NCI-H345 treated with DMSO at 0.1 percent for 48 hours (cell line): ENCODE measurements at regions not wholly inside any gene's neighbourhood (a gene's known extent, or its start where the extent isn't known, plus 50 kb on each side); places are given as distances from the start of the nearest gene placed in this dataset.

Experiments
- DNase-seq: peaks from one replicate; lab custom pipeline; 2025; ENCODE audit not compliant: unreplicated experiment; lab: John Stamatoyannopoulos, UW

DNA sequence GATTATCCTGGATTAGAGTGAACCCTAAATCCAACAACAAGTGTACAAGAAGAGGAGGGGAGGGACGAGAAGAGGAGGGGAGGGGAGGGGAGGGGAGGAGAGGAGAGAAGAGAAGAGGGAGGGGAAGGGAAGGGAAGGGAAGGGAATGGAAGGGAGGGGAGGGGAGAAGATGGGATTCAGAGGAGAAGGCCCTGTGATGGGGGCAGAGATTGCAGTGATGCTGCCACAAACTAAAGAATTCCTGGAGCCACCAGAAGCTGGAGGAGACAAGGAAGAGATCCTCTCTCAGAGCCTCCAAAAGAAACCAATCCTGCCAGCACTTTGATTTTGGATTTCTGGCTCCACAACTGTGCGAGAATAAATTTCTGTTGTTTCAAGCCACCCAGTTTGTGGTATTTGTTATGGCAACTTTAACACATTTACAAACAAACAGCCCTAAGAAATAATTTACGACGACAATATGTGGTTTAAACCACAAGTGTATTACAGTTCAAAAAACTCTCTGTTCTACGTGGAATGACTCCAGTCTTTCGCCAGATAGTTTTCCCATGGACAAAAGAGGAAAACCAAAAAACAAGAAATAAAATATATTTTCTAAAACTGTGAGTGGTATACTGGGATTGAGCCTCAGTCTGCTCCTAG is 235.4 kb downstream of the HDGFL1 start:
- no peak for DNase-seq

DNA sequence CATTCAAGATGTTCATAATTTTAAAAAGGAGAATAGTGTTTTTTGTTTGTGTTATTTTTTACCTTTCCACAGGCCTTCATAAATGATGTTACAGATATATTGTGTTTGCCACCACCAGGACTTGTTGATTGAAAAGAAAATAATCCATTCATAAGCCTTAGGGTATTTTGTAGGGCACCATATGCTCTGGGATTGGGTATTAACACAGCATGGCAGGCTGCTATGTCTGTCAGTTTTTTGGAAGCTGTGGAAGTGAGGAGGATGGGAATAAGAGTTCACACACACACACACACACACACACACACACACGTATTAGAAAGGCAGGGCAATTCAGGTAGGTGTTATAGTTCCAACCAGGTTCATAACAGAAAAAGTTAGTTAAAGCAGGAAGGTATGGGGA is 237.9 kb downstream of the HDGFL1 start:
- no peak for DNase-seq

DNA sequence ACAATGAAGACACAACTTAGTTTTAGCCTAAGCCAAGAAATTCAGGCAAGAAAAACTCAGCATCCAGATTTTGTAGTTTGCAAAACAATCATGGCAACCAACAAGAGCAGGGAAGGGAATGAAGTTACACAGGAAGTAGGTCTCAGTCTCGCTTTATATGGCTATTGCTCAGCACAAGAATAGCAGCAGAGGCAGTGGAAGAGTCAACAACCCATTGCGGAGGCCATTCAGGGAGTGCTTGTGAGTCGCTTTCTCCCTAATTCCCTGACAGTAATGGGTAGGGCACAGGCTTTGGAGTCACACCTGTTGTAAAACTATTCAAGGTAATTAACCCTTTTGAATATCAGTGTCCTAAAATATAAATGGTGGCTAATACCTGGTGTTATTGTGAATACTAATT is 238.5 kb downstream of the HDGFL1 start:
- DNase-seq, result no peak

DNA sequence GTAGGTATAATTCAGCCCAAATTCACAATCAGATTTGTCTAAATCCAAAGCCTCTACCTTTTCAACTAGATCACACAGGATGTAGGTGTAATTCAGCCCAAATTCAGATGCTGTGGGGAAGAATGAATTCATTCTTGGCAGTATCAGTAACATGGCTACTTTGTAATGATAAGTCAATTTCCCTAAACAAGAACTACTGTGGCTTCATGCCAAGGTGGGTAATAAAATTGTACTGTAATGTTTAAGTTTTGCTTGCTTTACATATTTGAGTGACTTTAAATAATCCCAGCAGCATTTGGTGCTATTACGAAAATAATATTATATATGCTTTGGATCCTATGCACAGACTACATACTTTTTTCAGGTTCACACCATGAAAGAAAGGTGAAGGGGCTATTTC is 239.1 kb downstream of the HDGFL1 start:
- DNase-seq, result no peak

DNA sequence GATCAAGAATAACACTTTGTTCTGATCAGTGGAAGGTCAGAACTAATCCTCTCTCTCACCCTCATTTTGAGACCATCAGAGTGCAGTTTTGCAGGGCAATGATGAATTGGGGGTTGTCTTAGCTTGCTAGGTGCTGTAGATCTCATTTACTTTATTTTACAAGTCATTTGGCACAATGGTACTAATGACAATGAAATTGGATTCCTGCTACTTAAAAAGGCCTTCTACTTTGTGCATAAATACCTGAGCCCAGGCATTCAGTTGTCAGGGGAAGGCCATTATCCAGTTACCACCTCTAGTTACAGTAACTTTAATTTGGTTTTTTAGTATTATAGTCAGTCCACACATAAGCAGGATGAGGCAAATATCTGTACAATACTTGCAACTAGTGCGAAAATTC is 240.0 kb downstream of the HDGFL1 start:
- no peak for DNase-seq

DNA sequence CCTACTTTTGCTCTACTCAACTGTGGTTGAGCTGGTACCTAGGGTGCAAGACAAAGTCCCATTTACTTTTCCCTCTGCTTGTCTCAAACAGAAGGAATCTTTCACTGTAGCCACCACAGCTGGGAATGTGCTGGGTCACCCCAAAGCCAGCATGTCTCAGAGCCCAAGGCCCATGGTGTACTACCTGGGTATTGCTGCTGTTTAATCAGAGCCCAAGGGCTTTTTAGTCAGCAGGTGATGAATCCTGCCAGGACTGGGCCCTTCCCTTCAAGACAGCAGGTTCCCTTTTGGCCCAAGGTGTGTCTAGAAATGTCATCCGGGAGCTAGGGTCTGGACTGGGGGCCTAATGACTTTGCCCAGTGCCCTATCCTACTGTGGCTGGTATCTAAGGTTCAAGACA is 249.8 kb downstream of the HDGFL1 start:
- no peak for DNase-seq

DNA sequence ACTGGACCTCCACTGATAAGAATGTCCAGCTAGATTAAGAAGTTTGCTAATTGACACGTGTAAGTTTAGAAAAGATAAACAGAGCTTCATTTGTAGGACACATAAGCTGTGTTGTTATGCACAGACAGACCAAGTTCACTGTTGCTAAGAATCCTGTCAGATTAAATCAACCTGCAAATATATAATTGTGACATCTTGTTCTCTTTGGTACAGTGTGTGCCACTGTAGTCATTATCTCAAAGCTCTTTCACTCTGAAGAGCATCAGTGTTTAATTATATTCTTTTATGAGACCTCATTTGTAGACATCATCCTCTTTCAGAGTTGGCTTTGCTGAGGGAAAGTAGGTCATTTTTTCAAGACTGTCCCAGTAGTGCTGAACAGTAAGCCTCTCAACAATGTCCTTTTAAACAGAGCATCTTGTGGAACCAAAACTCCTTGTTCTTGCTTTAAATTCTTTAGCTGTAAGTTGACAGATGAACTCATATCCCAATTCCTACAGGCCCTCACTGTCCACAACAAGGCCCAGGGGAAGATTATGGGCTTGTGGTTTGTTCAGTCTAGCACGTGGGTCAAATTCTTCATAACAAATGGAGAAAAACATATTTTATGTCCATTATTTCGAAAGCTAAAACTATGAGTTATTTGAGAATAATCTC is 252.4 kb downstream of the HDGFL1 start:
- no peak for DNase-seq

DNA sequence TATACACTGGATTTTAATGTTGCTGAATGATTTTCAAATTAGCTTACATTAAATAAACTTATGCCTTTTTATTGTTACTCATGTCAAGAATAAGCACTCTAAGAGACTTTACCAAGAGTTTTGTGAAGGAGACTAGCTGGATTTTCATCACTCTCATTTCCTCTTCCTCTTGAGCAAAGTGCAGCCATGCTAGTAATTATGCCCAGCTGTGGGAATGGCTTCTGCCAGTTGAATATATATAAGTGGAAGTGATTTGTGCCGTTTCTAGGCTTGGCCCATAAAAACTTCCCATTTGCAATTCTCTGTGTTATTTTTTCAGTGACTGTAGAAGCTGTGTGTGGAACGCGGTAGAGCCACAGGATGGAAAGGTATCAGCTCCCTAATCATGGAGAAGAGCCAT is 255.8 kb downstream of the HDGFL1 start:
- DNase-seq, result no peak

DNA sequence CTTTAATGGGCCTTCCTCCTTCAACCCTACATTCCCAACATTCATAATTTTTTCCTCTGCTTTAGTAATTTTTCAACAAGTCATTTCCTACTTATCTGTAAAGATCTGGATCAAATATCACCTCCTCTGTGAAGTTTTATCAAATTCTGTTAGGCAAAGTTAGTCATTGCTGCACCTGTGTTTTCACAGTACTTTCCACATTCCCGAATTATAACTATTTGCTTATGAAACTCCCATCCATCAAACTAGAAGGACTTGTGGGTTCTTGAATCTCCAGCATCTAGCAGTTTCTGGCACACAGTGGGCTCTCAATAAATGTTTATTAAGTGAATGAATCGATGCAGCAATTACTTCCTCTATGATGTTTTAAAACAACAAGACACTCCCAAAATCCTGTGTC is 257.6 kb downstream of the HDGFL1 start:
- DNase-seq, result no peak

DNA sequence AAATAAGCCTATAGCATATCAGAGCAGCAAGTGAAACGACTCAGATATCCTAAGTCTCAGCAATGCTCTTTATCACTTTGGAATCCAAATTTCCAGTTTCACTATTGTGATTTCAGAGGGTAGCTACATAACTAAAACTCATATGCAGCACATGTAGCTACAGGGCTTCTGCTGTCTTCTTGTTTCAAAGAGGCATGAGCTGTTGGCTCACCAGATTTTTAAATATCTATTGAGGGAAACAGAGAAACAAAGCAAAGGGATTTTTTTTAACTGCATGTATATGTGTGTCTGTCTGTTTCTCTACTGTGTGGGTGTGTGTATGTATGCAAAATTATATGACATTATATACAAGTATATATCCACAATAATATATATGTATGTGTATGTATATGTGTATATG is 258.4 kb downstream of the HDGFL1 start:
- DNase-seq, result no peak

DNA sequence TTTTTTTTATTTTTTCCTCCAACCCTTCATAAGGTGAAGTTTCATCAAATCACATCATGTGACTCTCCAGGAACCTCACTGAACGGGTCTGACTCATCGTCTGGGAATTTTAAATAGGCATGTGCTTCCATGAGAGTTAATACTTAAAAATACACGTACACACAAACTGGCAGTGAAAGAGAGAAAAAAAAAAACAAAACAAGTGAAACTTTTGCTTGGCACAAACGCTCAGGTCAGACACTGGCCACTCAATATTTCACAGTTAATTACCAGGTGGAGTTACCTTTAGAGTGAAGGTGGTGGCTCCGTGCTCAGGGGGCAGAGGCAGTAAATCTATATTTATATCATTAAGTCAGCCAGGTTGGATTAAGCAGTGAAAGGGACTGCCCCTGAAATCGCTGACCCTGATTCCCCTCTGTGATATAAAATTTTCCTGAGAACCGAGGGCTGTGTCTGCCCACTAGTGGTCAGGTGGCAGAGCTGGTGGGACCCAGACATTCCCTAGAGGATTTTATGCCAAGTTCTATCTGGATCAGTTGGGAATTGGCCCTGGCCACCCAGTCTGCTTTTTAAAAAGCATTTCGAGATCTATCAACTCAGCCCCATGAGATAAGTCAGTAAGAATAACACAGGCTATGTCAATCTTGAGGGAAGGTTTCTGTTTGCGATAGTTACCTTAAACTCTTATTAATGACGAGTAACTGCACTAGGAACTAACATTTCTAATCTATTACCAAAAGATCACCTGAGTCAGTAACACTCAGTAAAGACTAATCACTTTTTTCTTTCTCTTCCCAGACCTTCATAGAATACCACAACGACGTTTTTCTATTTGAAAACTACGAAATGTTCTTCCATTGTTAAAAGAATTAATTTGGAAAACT is 259.1 kb downstream of the HDGFL1 start:
- peak; percentile 6 for DNase-seq

DNA sequence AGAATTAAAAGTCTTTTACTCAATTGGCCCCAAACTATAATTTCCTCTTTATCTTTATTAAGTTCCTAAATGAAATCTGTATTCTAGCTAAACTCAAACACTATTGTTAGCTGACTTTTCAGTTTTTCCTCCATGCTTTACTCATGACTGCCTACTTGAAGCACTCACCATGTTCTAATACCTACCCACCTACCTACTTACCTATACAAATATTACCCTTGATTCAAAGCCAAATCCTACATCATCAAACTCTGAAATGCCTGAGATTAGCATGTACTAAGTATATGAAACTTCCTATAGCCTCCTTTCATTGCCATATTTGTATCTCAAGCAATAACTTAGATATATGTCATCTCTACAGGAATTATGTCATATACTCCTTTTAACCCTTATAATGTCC is 259.7 kb downstream of the HDGFL1 start:
- no peak for DNase-seq

DNA sequence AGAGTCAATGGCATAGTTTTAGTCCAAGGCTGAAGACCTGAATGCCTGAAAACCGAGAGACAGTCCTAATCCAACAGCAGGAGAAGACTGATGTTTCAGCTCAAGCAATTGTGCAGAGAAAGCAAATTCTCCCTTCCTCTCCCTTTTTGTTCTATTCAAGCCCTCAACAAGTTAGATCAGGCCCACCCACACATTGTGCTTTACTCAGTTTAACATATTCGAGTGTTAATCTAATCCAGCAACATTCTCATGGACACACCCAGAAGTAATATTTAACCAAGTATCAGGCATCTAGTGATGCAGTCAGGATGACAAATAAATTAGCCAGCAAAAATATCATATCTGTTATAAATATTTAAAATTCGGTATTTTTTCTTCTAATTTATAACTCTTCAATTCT is 261.1 kb downstream of the HDGFL1 start:
- no peak for DNase-seq

DNA sequence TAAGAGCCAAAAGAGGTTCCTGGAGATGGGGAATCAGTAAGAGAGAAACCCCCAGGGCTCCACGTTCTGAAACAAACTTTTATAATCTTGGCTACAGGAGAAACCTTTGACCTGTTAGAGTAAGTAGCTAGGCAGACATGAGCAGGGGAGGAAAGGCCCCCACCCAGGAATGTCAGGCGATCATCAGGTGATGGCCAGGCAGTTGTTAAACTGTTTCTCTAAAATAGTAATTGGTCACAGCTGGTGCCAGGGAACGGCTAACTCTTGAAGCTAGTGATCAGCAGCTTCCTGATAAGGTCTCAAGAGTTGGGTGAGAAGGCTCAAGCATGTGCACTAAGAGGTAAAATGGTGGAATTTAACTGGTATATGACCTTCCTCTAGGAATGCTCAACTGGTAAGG is 263.8 kb downstream of the HDGFL1 start:
- no peak for DNase-seq

DNA sequence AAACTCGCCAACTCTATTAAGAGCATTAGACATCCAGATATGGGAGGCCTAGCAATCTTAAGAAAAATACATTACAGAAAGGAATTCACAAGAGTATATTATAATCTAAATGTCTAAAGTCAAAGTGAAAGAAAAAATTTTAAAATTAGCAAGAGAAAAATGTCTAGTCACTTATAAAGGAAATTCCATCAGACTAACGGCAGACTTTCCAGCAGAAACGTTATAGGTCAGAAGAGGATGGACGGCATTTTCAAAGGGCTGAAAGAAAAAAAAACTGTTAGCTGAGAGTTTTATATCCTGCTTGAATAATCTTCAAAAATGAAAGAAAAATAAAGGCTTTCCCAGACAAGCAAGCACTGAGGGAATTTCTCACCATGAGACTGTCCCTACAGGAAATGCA is 269.0 kb downstream of the HDGFL1 start:
- no peak for DNase-seq

DNA sequence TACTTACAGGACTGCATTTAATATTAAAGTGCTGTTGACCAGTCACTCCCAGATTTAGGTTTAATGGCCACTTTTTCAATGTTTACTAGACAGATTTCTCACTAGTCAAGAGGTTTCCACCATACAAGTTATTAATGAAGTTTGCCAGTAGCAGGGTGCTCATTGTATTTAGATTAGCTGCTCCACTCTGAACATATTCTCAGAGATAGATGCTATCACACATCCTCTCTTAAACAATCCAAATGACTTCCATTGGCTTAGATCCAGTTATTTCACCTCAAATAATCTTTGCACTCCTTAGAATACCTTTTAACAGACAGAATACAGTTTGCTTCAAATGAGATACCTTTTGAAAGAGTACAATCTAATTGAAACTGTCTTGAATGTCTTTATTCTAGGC is 276.1 kb downstream of the HDGFL1 start:
- no peak for DNase-seq

DNA sequence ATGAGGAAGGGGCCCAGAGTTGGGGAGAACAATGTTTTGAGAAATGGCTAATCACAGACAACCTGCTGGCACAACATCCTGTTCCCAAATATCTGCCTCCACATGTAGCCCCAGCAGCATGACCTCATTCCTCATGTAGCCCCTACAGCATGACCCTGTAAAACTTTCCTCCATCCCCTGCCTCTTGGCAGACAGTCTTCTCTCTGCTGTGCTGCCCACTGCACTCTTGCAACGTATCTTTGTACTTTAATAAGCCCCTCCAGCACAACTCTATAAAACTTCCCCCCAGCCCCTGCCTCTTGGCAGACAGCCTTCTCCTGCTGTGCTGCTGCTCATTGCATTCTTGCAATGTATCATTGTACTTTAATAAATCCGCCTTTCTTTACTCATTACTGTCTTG is 278.8 kb downstream of the HDGFL1 start:
- DNase-seq, result no peak

DNA sequence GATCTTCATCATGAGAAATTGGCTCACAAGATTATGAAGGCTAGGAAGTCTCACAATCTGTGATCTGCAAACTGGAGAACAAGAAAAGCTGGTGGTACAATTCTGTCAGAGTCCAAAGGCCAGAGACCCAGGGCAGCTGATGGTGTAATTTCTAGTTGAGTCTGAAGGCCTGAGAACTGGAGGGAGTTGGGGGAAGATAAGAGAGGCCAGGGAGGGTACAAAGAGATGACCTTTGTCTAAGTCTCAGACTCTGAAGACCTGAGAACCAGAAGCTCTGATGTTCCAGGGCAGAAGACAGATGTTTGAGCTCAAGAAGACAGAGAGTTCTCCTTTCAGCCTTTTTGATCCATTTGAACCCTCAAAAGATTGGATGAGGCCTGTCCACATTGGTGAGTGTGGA is 280.6 kb downstream of the HDGFL1 start:
- DNase-seq, result no peak

DNA sequence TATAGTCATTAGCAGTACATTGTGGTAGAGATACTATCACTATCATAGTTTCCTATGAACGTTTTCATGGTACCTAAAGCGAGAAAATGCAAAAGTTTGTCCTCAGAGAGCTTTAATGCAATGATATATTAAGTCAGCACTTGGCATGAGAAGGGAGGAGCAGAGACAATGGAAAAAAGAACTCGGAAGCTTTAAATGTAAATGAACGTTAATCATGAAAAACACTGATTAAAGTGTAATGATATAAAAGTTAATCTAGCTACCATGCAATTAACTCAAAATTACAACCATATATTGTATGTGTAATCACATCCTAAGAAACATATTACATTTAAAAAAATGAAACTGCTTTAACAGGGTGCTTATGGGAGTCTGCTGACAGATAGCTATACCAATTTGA is 282.7 kb downstream of the HDGFL1 start:
- DNase-seq, result no peak

DNA sequence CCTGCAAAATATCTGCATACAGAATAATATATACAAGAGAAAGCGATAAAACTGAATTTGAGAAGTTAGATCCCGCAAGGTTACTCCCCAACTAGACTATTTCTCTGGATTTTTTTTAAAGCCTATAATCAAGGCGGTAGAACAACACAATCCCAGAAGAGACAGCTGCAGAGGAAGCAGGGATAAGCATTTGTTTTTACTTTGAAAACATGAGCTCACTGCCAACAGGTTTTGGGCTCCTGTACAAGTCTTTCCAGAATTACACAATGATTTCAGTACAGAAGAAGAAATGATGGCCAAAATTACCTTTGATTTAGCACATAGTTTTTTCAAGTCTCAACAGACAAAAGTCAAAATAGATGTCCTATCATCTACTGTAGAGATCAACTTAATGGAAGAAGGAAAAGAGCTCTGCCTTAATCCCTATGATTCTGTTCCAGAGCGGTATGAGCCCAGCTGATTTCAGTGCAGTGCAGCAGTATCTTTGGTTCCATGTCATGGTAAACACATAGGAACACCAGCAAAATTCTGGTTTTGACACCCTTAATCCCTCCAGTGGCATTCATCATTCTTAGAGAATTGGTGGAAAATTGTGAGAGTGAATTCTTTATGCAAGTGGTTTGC is 304.3 kb downstream of the HDGFL1 start:
- DNase-seq, result no peak

DNA sequence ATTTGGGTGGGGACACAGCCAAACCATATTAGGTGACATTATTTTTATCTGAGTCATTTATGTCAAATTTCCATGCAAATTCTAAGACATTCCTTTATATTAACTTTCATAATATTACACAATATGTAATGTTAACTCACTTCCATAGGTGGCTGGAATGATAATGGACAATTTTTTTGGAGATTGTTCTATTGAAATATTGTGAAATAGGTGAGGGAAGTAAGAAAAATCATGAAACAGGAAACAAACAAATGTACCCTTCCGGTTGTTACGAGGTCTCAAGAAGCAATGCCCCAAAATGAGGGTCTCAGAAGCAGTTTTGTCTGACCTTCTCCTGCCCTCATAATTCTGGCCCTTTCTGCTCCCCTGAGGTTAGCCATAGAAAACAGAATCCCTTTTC is 306.5 kb downstream of the HDGFL1 start:
- DNase-seq, result no peak

DNA sequence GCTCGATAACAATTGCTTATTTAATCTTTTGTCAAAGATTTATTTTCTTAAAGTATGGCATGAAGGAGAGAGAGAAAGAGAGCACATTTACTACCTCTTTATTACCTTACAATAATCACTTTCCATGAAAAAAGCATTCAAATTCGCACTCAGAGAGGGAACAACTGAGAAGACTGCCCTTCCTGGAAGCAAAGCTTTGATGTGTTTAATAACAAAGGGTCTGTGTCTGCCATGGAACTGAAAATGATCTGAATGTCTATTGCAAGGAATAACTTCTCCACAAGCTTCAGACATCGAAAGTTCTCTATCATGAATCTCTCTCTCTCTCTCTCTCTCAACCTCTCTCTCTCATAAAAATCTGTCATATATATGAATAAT is 308.9 kb downstream of the HDGFL1 start:
- DNase-seq, result no peak
